CD4-positive, alpha-beta T cell treated with Interleukin-21 for 1 hour (primary cell): ENCODE measurements at regions not wholly inside any gene's neighbourhood (a gene's known extent, or its start where the extent isn't known, plus 50 kb on each side); places are given as distances from the start of the nearest gene placed in this dataset.
"Not testable (repeated sequence)": the region's sequence is repeated elsewhere in the genome, so short reads cannot be mapped to it uniquely, and the experiment has no call there.

ENCODE experiments used
- DNase-seq: peaks from one replicate; pipeline ENCODE4 v3.0.0-alpha.2; 2020

- no peak for DNase-seq
Observed at GRCh38 chr5:86671536-86671935, 53.8 kb downstream of the COX7C start.

- no peak for DNase-seq
Observed at GRCh38 chr5:86674069-86674468, 56.3 kb downstream of the COX7C start.

GRCh38 chr5:86675311-86675710, 57.6 kb downstream of the COX7C start:
- DNase-seq: no peak

DNA sequence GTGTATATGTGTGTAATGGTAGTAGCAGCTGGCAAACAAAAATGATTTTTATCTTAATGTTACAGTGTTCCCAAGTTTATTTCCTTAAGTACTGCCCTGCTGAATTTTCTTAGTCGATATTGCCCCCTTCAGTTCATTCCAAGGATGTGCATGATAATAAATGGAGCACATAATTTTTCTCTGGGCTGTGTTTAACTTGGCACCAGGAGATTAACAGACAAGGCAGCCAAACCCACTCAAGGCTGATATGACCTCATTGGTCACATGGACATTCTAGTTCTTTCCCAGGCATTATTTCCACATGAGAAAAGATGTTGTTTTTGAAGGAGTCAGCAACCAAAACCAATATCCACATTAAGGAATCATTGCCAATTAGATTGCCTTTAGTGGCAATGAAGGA, 61.8 kb downstream of the COX7C start:
- DNase-seq: peak; percentile 17

- DNase-seq: no peak
Observed at GRCh38 chr5:86679949-86680348, 62.2 kb downstream of the COX7C start.

DNA sequence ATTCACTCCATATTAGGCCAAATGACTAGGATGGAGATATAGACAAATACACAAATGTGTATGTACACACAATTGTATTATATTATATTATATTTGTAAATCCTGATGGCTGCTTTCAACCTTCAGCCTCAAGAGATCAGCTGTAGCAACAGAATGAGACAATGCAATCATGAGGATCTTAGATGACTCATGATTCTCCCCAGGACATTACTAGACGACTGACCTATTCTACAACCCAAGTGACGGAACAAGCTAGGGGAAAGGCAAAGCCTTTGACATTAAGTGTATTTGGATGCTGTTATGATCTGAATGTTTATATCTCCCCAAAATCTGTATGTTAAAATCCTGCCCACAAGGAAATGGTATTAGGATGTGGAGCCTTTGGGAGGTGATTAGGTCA, 66.5 kb downstream of the COX7C start:
- DNase-seq: no peak

GRCh38 chr5:86686046-86686445, 68.3 kb downstream of the COX7C start:
- DNase-seq: no peak

GRCh38 chr5:86688406-86688805, 70.7 kb downstream of the COX7C start:
- DNase-seq: no peak

GRCh38 chr5:86689103-86689729, 71.5 kb downstream of the COX7C start:
- no peak for DNase-seq

DNA sequence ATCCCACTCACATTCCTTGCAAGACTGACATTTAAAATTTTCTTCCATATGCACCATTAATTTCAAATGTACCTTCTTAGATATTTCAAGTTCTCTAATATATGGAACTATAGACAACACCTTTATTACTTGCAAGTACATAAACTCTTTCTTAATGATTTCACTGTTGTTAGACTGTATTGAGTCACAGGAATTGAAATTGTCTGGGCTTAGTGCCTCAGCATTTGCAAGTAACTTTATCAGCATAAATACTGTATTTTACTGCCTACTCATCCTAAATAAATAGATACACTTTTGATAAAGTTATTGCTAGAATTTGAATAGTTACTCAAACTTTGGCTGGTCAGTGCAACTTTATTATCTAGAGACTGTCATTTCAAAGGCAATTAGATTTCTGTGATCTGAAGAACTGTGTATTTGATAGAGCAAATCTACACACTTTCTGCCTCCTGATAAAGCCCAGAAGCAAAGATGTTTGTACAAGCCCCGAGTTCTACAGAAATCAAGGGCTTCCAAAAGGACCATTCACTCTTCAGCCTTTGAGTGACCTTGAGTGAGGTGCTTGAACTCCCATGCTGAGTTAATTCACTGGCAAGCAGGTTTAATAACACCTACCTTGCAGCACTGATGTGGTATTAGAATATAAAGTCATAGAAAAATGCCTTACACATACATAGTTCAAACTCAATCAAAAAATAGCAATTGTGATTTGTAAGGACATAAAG, 91.6 kb downstream of the COX7C start:
- no peak for DNase-seq

DNA sequence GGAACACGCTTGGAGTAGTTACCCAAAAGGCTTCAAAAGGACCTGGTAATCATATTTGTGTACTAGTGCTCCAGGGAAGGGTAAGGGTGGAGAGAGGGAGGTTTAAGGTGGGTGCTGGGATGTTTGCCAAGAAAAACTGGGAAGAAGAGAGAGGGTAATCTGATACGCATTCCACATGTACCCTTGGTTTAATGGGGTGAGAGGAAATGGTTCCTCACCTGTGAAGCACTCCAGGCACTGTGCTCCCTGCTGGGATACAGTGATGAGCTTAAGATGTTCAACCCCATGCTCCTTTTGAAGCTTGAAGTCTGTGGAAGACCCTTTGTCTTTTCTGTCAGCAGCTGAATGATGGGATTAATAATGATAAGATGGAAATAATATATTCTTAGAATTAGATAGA, 98.4 kb downstream of the COX7C start:
- DNase-seq: no peak

GRCh38 chr5:86731319-86732117, 113.8 kb downstream of the COX7C start:
- not testable (repeated sequence) for DNase-seq

DNA sequence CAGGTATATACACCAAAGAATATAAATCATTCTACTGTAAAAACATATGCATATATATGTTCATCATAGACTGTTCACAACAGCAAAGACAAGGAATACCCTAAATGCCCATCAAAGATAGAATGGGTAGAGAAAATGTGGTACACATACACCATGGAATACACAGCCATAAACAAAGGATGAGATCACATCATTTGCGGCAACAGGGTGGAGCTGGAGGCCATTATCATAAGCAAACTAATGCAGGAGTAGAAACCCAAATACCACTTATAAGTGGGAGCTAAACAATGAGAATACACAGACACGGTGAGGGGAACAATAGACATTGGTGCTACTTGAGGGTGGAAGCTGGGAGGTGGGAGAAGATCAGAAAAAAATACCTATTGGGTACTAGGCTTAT, 117.6 kb downstream of the COX7C start:
- no peak for DNase-seq

- no peak for DNase-seq
Observed at GRCh38 chr5:86737579-86737978, 119.8 kb downstream of the COX7C start.

- no peak for DNase-seq
Observed at GRCh38 chr5:86748538-86749105, 130.9 kb downstream of the COX7C start.

DNA sequence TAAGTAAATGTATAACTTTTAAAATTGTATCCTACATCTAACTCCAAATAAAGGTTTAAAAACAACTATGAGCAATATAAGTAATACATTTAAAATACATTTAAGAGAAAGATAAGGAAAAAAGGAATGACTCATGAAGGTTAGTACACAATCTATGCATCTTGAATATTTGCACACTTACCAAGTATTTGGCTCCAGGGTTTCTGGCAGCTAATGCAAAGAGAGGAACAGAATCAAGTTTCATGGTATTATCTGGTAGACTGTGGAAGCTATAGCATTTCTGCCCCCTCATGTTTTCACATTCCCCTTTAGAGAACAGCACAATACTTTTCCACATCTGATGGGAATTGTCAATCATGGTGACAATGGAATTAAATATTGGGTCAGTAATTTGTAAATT, 132.1 kb downstream of the COX7C start:
- no peak for DNase-seq

GRCh38 chr5:86756839-86757238, 139.1 kb downstream of the COX7C start:
- no peak for DNase-seq

GRCh38 chr5:86757824-86758223, 140.1 kb downstream of the COX7C start:
- DNase-seq: no peak

DNA sequence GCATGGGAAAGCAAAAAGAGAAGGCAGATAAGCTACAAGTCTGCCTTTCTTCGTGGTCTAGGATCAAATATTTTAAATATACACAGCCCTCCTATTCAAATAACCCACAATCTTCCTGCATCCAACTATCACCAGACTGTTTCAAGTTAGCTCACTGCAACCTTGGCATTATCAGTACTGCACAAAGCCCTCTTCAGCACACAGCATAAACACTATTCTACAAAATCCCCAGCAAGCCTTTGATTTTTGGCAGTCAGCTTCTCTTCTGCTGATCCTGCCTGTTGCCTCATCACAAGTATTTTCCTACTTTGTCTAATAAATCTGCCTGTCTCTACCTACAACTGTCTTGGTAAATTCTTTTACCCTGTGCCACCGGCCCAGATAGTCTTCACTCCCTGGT, 142.9 kb downstream of the COX7C start:
- DNase-seq: no peak

- no peak for DNase-seq
Observed at GRCh38 chr5:86763929-86764328, 146.2 kb downstream of the COX7C start.

GRCh38 chr5:86765778-86766502, 148.2 kb downstream of the COX7C start:
- DNase-seq: no peak

DNA sequence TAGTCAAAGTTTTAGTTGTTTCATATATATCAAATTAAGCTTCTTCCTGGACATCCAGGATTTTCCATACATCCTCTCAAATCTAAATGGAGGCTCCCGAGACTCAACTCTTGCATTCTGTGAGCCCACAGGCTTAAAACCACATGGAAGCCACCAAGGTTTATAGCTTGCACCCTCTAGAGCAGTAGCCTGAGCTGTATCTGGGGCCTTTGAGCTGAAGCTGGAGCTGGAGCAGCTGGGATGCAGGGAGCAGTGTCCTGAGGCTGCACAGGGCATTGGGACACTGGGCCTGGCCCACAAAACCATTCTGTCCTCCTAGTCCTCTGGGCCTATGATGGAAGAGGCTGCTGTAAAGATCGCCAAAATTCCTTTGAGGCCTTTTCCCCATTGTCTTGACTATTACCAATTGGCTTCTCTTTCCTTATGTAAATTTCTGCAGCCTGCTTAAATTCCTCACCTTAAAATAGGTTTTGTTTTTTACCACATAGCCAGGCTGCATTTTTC, 151.0 kb downstream of the COX7C start:
- no peak for DNase-seq

DNA sequence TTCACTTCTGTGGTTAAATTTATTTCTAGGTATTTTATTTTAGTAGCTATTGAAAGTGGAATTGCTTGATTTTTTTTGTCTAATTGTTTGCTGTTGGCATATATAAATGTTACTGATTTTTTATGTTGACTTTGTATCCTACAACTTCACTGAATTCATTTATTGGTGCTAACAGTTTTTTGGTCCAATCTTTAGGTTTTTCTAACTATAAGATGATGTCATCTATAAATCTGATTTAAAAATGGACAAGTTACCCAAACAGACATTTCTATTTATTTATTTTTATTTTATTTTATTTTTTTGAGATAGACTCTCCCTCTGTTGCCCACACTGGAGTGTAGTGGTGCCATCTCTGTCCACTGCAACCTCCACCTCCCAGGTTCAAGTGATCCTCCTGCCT, 162.3 kb downstream of the COX7C start:
- DNase-seq: no peak
